CD4-positive, CD25-positive, alpha-beta regulatory T cell (primary cell): ENCODE measurements at regions not wholly inside any gene's neighbourhood (a gene's known extent, or its start where the extent isn't known, plus 50 kb on each side); places are given as distances from the start of the nearest gene placed in this dataset.

Experiments used
- ATAC-seq, 2 donors: fragments of 150-1000 bp; cut with Tn5 transposase; one replicate each; pipeline ENCODE4 v1.10.0; 2021; ENCODE audit warnings: low read depth in 2 of 2, moderate number of reproducible peaks in 2 of 2, moderate library complexity in 1 of 2
- DNase-seq, 3 donors: peaks; one replicate each; pipeline versions ENCODE4 v3.0.0 to v3.0.0-alpha.2; 2012 to 2022; ENCODE audit warnings: mixed read lengths in 1 of 3
- H3K27ac ChIP-seq: one replicate; pipeline ENCODE4 v1.7.0; 2013; ENCODE audit warnings: mild to moderate bottlenecking, low read length; ENCODE audit not compliant: insufficient read depth, poor library complexity, severe bottlenecking
- H3K27me3 ChIP-seq: one replicate; pipeline ENCODE4 v1.7.0; 2013; ENCODE audit warnings: low read length; ENCODE audit not compliant: control insufficient read depth, insufficient read depth
- H3K36me3 ChIP-seq: one replicate; pipeline ENCODE4 v1.7.0; 2013; ENCODE audit warnings: mild to moderate bottlenecking, low read length, moderate library complexity; ENCODE audit not compliant: control insufficient read depth, insufficient read depth
- H3K4me1 ChIP-seq: 2 replicates; pipeline ENCODE4 v1.7.0; 2013; ENCODE audit warnings: mild to moderate bottlenecking, low read length; ENCODE audit not compliant: insufficient read depth, control insufficient read depth, poor library complexity, severe bottlenecking
- H3K4me3 ChIP-seq: one replicate; pipeline ENCODE4 v1.7.0; 2013; ENCODE audit warnings: low read depth, mild to moderate bottlenecking, low read length, moderate library complexity
- H3K9me3 ChIP-seq, 2 experiments: 1 replicate in 1 of 2; 2 replicates in 1 of 2; pipeline ENCODE4 v1.7.0; 2013; ENCODE audit warnings: low read length in 2 of 2, mild to moderate bottlenecking in 1 of 2, moderate library complexity in 1 of 2; ENCODE audit not compliant: control insufficient read depth in 2 of 2
- H3K27ac Mint-ChIP-seq, 3 donors: one replicate each; pipeline ENCODE4 v1.8.0; 2020 to 2022; ENCODE audit warnings: mild to moderate bottlenecking in 3 of 3, mixed read lengths in 3 of 3, moderate library complexity in 2 of 3
- H3K27me3 Mint-ChIP-seq: one replicate; pipeline ENCODE4 v1.8.0; 2022; ENCODE audit warnings: mild to moderate bottlenecking, mixed read lengths
- H3K36me3 Mint-ChIP-seq: one replicate; pipeline ENCODE4 v1.8.0; 2020; ENCODE audit warnings: mixed read lengths
- H3K4me1 Mint-ChIP-seq, 4 donors: one replicate each; pipeline ENCODE4 v1.8.0; 2020 to 2022; ENCODE audit warnings: mixed read lengths in 4 of 4, mild to moderate bottlenecking in 1 of 4
- H3K4me3 Mint-ChIP-seq, 4 donors: one replicate each; pipeline ENCODE4 v1.8.0; 2020 to 2022; ENCODE audit warnings: mild to moderate bottlenecking in 4 of 4, mixed read lengths in 4 of 4, moderate library complexity in 3 of 4
- H3K9me3 Mint-ChIP-seq, 7 donors: one replicate each; pipeline ENCODE4 v1.8.0; 2020 to 2022; ENCODE audit warnings: mixed read lengths in 7 of 7, mild to moderate bottlenecking in 3 of 7, moderate library complexity in 2 of 7

DNA sequence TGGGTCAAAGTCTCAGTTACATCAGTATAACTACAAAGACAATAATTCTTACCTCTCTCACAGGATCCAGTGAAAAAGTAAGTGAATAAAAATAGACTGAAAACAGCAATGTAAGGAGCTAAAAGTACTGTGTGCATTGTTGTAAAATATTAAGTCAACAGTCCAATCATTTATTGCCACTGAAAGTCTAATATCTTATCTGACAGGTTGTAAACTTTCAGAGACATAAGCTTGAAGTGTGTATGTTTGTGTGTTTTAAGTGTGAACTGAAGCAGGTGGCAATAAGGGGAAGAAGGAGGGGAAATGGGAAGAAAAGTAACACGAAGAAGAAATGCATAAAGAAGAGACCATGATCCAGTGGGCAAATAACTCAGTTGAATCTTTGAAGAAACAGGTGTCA is 229.7 kb upstream of the TAS2R1 start:
- no peak overlapping the region for H3K4me3 Mint-ChIP-seq
- DNase-seq, result no peak
- H3K36me3 Mint-ChIP-seq, result no peaks in the 10 kb centered on the region
- Histone ChIP-seq H3K36me3 (no peaks in the 10 kb centered on the region), H3K9me3 (peaks cover 1% of the 10 kb centered on the region in 2 experiments), H3K27ac (no peak overlapping the region), H3K4me1 (no peaks in the 10 kb centered on the region), H3K27me3 (no peaks in the 10 kb centered on the region), H3K4me3 (no peak overlapping the region)
- no peaks in the 10 kb centered on the region for H3K27me3 Mint-ChIP-seq
- H3K9me3 Mint-ChIP-seq, result peaks cover 0 to 12% (median 2%) of the 10 kb centered on the region in 7 donors
- H3K4me1 Mint-ChIP-seq, result no peaks in the 10 kb centered on the region
- no peak overlapping the region for H3K27ac Mint-ChIP-seq
- ATAC-seq, result no peak

DNA sequence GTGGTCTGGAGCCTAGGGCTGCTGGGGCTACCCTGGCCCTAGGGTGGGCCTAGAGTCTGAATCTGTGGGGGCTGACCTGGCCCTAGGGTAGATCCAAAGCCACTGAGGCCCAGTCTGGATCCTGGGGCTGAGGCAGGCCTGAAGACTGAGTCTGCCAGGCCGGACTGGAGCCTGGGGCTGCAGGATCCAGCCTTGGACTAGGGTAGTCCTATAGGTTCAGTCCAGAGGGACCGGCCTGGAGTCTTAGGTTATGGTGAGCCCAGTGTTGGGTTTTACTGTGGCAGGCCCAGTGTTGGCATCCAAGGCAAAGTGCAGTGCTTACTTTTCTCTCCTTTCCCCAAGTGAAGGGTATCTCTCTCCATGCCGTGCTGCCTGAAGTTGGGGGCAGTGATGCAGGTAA is 227.9 kb upstream of the TAS2R1 start:
- no peaks in the 10 kb centered on the region for H3K27me3 Mint-ChIP-seq
- Histone ChIP-seq H3K4me1 (no peaks in the 10 kb centered on the region), H3K9me3 (no peaks in the 10 kb centered on the region), H3K27ac (no peak overlapping the region), H3K27me3 (no peaks in the 10 kb centered on the region), H3K36me3 (no peaks in the 10 kb centered on the region), H3K4me3 (no peak overlapping the region)
- no peak for DNase-seq
- ATAC-seq, result no peak
- H3K9me3 Mint-ChIP-seq, result peaks cover 0 to 8% (median 2%) of the 10 kb centered on the region in 7 donors
- no peaks in the 10 kb centered on the region for H3K4me1 Mint-ChIP-seq
- no peaks in the 10 kb centered on the region for H3K36me3 Mint-ChIP-seq
- no peak overlapping the region for H3K4me3 Mint-ChIP-seq
- no peak overlapping the region for H3K27ac Mint-ChIP-seq

DNA sequence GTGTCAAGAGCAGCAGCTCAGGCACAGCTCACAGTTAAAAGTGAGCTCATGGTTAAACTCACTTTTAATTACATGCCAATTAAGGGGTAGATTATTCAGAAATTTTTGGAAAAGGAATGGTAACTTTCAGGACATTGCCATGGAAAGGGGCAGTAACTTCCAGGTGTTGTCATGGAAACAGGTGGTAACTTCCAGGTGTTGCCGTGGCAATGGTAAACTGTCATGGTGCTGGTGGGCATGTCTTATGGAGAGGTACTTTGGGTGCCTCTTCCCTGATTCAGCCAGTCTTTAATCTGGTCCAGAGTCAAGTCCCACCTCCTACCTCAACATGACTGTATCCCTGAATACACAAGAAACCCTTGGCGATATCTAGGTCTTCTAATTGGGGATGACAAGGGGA is 223.2 kb upstream of the TAS2R1 start:
- Mint-ChIP-seq H3K4me1 (no peaks in the 10 kb centered on the region), H3K27ac (no peak overlapping the region), H3K9me3 (peaks cover 0 to 11% (median 2%) of the 10 kb centered on the region in 7 donors), H3K27me3 (no peaks in the 10 kb centered on the region), H3K36me3 (no peaks in the 10 kb centered on the region), H3K4me3 (no peak overlapping the region)
- no peak for DNase-seq
- Histone ChIP-seq H3K36me3 (no peaks in the 10 kb centered on the region), H3K4me3 (no peak overlapping the region), H3K27me3 (no peaks in the 10 kb centered on the region), H3K9me3 (no peaks in the 10 kb centered on the region), H3K4me1 (no peaks in the 10 kb centered on the region), H3K27ac (no peak overlapping the region)
- ATAC-seq, result no peak

DNA sequence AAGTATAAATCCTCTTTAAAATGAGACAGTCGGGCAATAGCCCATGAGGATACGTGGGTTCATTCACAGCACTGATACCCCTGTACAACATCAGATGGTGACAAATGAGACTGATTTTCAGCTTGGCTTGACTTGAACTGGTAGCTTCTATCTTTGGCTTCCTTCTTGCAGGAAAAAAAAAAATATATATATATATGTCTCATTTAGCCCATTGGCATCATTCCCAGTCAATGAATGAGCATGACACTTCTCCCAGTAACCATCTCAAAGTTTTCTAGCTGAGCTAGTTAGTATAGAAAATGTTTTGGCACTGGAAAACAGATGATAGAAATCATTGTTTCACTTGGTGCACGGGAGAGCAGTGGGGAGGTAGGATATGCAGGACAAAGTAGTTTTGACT is 222.5 kb upstream of the TAS2R1 start:
- Mint-ChIP-seq H3K27ac (no peak overlapping the region), H3K4me1 (no peaks in the 10 kb centered on the region)

DNA sequence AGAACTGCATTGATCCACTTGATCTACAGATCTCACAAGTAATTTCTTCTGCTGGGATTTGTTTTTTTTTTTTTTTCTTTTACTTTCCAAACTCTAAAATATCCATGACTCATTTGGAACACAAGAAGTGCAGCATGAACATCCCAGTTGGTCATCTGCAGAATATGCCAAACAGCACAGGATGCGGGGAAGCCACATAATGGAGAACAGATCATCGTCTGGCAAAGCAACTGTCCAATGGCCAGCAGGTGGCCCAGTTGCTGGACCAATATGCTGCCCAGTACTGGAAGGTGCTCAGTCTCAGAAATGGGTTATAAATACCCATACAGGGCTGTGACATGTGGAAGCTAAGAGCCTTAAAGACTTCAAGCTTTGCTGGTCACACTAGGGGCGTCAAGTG is 221.3 kb upstream of the TAS2R1 start:
- H3K27ac ChIP-seq, result no peak overlapping the region
- Mint-ChIP-seq H3K4me1 (no peaks in the 10 kb centered on the region), H3K4me3 (no peak overlapping the region), H3K27me3 (no peaks in the 10 kb centered on the region), H3K27ac (no peak overlapping the region), H3K36me3 (no peaks in the 10 kb centered on the region), H3K9me3 (peaks cover 0 to 7% (median 3%) of the 10 kb centered on the region in 7 donors)
- no peaks in the 10 kb centered on the region for H3K4me1 ChIP-seq
- H3K36me3 ChIP-seq, result no peaks in the 10 kb centered on the region
- H3K4me3 ChIP-seq, result no peak overlapping the region
- H3K27me3 ChIP-seq, result no peaks in the 10 kb centered on the region
- DNase-seq, result no peak
- no peaks in the 10 kb centered on the region for H3K9me3 ChIP-seq
- no peak for ATAC-seq

More for the DNA sequence above, 222.5 kb upstream of the TAS2R1 start:
- H3K4me3 ChIP-seq, result no peak overlapping the region
- no peaks in the 10 kb centered on the region for H3K36me3 ChIP-seq
- DNase-seq, result no peak
- Mint-ChIP-seq H3K4me3 (no peak overlapping the region), H3K27me3 (no peaks in the 10 kb centered on the region), H3K9me3 (peaks cover 0 to 11% (median 2%) of the 10 kb centered on the region in 7 donors), H3K36me3 (no peaks in the 10 kb centered on the region)
- no peaks in the 10 kb centered on the region for H3K9me3 ChIP-seq
- H3K27me3 ChIP-seq, result no peaks in the 10 kb centered on the region
- no peak overlapping the region for H3K27ac ChIP-seq
- no peak for ATAC-seq
- no peaks in the 10 kb centered on the region for H3K4me1 ChIP-seq

DNA sequence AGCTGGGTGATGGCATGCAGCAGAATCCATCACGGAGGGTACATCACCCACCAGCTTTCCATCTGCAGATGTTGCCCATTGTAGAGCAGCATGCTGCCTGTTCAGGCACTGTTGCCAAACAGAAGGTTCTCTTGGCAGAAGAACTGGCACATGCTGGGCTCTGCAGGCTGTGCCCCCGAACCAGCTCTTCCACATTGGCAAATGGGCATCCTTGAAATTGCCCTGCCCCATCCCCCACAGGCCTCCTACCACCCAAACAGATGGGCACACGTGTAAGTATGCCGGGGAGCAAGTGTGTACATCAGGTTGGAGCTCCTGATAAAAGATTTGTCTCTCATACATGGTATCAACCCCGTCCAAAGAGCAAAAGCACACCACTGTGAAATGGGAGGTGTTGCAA is 220.3 kb upstream of the TAS2R1 start:
- Mint-ChIP-seq H3K36me3 (no peaks in the 10 kb centered on the region), H3K9me3 (peaks cover 0 to 7% (median 2%) of the 10 kb centered on the region in 7 donors), H3K27me3 (no peaks in the 10 kb centered on the region), H3K4me3 (no peak overlapping the region), H3K4me1 (no peaks in the 10 kb centered on the region), H3K27ac (no peak overlapping the region)
- Histone ChIP-seq H3K36me3 (no peaks in the 10 kb centered on the region), H3K27ac (no peak overlapping the region), H3K4me1 (no peaks in the 10 kb centered on the region), H3K27me3 (no peaks in the 10 kb centered on the region), H3K9me3 (no peaks in the 10 kb centered on the region), H3K4me3 (no peak overlapping the region)
- no peak for ATAC-seq
- DNase-seq, result no peak

DNA sequence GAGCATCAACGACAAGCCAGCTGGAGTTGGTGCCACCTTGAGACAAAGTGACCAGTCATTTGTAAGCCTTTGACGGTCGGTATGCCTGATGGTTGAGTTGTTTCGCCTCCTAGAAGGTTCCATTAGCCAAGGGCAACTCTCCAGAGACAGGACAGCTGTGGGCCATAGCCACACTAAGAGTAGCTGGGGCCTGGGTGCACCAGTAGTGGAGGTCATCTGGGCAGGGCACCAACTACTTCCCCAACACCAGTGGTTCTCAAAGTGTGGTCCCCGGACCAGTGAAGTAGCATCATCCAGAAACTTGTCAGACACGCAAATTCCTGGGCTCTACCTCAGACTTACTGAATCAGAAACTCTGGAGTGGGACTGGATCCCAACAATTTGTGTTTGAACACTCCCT is 217.5 kb upstream of the TAS2R1 start:
- Mint-ChIP-seq H3K4me3 (no peak overlapping the region), H3K27ac (no peak overlapping the region), H3K27me3 (no peaks in the 10 kb centered on the region), H3K4me1 (no peaks in the 10 kb centered on the region), H3K9me3 (peaks cover 2 to 14% (median 6%) of the 10 kb centered on the region in 7 donors), H3K36me3 (no peaks in the 10 kb centered on the region)
- no peak for ATAC-seq
- Histone ChIP-seq H3K27ac (no peak overlapping the region), H3K36me3 (no peaks in the 10 kb centered on the region), H3K9me3 (no peaks in the 10 kb centered on the region), H3K27me3 (no peaks in the 10 kb centered on the region), H3K4me3 (no peak overlapping the region), H3K4me1 (no peaks in the 10 kb centered on the region)
- no peak for DNase-seq

DNA sequence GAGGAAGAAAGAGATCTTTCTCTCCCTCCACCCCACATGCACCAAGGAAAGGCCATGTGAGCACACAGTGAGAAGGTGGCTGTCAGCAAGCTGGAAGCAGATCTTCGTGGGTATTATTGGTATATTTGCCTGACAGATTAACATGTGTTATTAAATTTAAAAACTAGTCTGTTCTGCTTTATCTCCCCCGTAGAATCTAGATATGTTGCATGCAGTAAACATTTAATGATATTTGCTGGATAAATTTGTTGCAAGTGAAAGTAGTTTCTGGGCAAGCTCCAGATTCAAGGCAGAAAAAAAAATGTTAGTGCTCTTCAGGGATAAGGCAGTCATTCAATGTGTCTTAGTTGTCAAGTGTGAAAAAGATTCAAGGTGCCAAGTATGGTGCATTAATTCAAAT is 215.0 kb upstream of the TAS2R1 start:
- Histone ChIP-seq H3K27ac (no peak overlapping the region), H3K27me3 (no peaks in the 10 kb centered on the region), H3K4me1 (no peaks in the 10 kb centered on the region), H3K9me3 (no peaks in the 10 kb centered on the region), H3K4me3 (no peak overlapping the region), H3K36me3 (no peaks in the 10 kb centered on the region)
- Mint-ChIP-seq H3K9me3 (peaks cover 2 to 15% (median 7%) of the 10 kb centered on the region in 7 donors), H3K4me3 (no peak overlapping the region), H3K36me3 (no peaks in the 10 kb centered on the region), H3K27me3 (no peaks in the 10 kb centered on the region), H3K27ac (no peak overlapping the region), H3K4me1 (no peaks in the 10 kb centered on the region)
- no peak for ATAC-seq
- no peak for DNase-seq
